ENCODE measurements at regions not wholly inside any gene's neighbourhood (a gene's known extent, or its start where the extent isn't known, plus 50 kb on each side); places are given as distances from the start of the nearest gene placed in this dataset.

GRCh38 chr4:107253579-107254068 is 217.5 kb upstream of the DKK2 start:
- TF ChIP-seq POLR2AphosphoS5 (IDR thresholded peaks at IDR 0.05; ENCODE audit: low read depth, low read length), result no peak
- no peak for TF ChIP-seq REST (IDR thresholded peaks at IDR 0.05; ENCODE audit: insufficient read depth in 1 of 2, low read depth in 2 of 2, low read length in 2 of 2)
- no peak for TF ChIP-seq SIN3A (IDR thresholded peaks at IDR 0.05; ENCODE audit: borderline replicate concordance, insufficient read depth, low read length)

Measured in PFSK-1 (cell line).